Nephron progenitor cell (in vitro differentiated cells): ENCODE measurements at regions not wholly inside any gene's neighbourhood (a gene's known extent, or its start where the extent isn't known, plus 50 kb on each side); places are given as distances from the start of the nearest gene placed in this dataset.

Experiments
- DNase-seq: peaks from one replicate; pipeline ENCODE4 v3.0.0; 2021
- H3K27ac Mint-ChIP-seq: 2 replicates; pipeline ENCODE4 v1.8.0; 2021; ENCODE audit warnings: mild to moderate bottlenecking, moderate library complexity, mixed read lengths
- H3K27me3 Mint-ChIP-seq: 2 replicates; pipeline ENCODE4 v1.8.0; 2021; ENCODE audit warnings: mild to moderate bottlenecking, low read depth, mixed read lengths; ENCODE audit not compliant: poor library complexity
- H3K36me3 Mint-ChIP-seq: 2 replicates; pipeline ENCODE4 v1.8.0; 2021; ENCODE audit warnings: low read depth, mixed read lengths
- H3K4me1 Mint-ChIP-seq: 2 replicates; pipeline ENCODE4 v1.8.0; 2021; ENCODE audit warnings: mixed read lengths
- H3K4me3 Mint-ChIP-seq: 2 replicates; pipeline ENCODE4 v1.8.0; 2021; ENCODE audit warnings: mild to moderate bottlenecking, moderate library complexity, mixed read lengths
- H3K9me3 Mint-ChIP-seq: 2 replicates; pipeline ENCODE4 v1.8.0; 2021; ENCODE audit warnings: mild to moderate bottlenecking, moderate library complexity, mixed read lengths
- TF ChIP-seq, protein P1 (sequence below): fragments of 200-600 bp; sonication (generic); IDR thresholded peaks from 2 replicates; pipeline ENCODE4 v1.5.0; 2021; ENCODE audit warnings: antibody characterized with exemption

DNA sequence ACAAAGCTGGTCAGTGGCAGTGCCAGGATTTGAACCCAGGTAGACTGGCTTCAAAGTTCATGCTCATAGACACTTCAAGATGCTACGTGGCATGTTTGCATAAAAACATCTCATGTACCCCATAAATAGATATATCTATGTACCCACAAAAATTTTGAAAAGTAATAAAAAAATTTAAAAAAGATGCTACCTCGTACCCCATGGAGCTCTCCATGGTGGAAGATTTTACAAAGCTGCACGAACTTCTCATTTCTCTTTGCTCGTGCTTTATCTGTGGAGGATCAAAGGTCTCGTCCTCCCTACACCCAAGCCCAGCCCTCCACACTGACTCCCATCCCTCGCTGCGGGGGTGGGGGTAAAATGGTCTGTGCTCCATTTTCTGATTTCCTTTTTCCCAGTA lies 135.5 kb downstream of the HAPSTR1 start:
- peaks cover 6% of the 10 kb centered on the region for H3K4me1 Mint-ChIP-seq
- no peak overlapping the region for H3K4me3 Mint-ChIP-seq
- DNase-seq, result no peak
- TF ChIP-seq, protein P1, sequence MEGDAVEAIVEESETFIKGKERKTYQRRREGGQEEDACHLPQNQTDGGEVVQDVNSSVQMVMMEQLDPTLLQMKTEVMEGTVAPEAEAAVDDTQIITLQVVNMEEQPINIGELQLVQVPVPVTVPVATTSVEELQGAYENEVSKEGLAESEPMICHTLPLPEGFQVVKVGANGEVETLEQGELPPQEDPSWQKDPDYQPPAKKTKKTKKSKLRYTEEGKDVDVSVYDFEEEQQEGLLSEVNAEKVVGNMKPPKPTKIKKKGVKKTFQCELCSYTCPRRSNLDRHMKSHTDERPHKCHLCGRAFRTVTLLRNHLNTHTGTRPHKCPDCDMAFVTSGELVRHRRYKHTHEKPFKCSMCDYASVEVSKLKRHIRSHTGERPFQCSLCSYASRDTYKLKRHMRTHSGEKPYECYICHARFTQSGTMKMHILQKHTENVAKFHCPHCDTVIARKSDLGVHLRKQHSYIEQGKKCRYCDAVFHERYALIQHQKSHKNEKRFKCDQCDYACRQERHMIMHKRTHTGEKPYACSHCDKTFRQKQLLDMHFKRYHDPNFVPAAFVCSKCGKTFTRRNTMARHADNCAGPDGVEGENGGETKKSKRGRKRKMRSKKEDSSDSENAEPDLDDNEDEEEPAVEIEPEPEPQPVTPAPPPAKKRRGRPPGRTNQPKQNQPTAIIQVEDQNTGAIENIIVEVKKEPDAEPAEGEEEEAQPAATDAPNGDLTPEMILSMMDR, result no peak
- peaks cover 3% of the 10 kb centered on the region for H3K9me3 Mint-ChIP-seq
- no peaks in the 10 kb centered on the region for H3K36me3 Mint-ChIP-seq
- no peak overlapping the region for H3K27ac Mint-ChIP-seq
- peaks cover 6% of the 10 kb centered on the region for H3K27me3 Mint-ChIP-seq

DNA sequence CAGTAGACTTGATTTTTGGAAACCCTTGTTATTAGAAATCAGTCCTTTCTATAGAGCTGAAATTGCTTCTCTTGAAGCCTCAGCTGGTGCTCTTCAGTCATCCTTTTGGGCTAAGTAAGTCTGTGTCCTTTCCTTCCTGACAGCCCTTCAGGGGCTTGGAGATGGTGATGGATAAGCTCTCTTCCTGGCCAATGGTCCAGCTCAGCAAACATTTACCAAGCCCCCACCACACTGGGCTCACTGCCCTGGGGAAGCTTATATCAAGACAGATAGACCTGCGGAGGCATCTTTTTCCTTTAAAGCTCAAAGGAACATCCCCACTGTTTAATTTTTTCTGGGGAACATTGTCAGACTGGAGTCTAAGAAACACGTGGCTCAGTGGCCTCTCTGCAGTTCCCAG lies 139.6 kb downstream of the HAPSTR1 start:
- Mint-ChIP-seq H3K4me3 (no peak overlapping the region), H3K36me3 (no peaks in the 10 kb centered on the region)

DNA sequence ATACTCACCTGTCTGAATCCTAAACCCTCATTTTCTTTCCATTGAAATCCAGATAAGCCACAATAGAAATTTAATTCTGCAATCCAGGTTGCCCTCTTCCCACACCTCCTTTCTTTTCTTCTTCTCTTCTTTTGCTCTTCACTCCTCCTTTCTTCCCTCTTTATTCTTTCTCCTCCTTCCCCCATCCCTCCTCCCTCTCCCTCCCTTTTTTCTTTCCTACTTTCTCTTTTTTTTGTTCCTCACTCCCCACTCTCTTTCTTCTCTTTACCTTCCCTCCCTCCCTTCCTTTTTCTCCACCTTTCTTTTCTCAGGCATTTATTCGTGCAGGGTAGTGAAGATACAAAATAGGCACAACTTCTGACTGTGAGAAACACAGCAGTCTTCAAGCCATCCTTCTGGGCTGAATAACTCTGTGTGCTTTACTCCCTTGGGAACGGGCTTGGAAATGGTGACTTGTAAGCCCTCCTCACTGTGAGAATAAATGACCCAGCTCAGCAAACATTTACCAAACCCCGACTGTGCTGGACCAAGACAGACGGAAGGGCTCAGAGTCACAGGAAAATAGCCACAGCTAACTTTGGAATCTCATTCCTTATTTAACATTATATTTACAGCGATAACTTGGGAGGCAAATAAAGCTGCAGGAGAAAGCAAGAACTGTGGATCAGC lies 140.8 kb downstream of the HAPSTR1 start:
- Mint-ChIP-seq H3K27ac (no peak overlapping the region), H3K27me3 (peaks cover 4% of the 10 kb centered on the region), H3K4me1 (peaks cover 18% of the 10 kb centered on the region), H3K36me3 (no peaks in the 10 kb centered on the region), H3K9me3 (no peaks in the 10 kb centered on the region), H3K4me3 (no peak overlapping the region)
- DNase-seq, result no peak
- TF ChIP-seq, protein P1, result no peak

More for the DNA sequence above, 139.6 kb downstream of the HAPSTR1 start:
- peak overlapping the region; percentile 25 for H3K27ac Mint-ChIP-seq
- H3K4me1 Mint-ChIP-seq, result peaks cover 21% of the 10 kb centered on the region
- H3K9me3 Mint-ChIP-seq, result no peaks in the 10 kb centered on the region
- TF ChIP-seq, protein P1, result no peak
- peaks cover 6% of the 10 kb centered on the region for H3K27me3 Mint-ChIP-seq
- no peak for DNase-seq

DNA sequence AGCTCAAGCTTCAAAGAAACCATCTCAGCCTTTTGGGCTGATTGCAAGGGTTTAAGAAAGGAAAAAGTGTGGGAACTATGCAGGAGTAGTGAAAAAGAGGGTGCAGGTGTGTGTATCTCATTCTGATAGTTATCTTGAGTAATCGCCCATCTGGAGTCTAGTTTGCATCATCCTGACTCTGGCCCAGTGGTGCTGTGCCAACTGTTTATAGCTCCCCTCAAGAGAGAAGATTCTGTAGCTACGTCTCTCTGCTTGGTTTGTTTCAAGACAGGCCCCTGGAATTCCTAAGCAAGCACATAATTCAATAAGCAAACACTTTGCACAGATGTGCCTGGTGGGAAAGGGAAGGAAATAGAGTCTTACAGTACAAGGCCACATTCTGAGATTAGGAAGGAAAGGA lies 144.4 kb downstream of the HAPSTR1 start:
- TF ChIP-seq, protein P1, result no peak
- no peak overlapping the region for H3K4me3 Mint-ChIP-seq
- no peak overlapping the region for H3K27ac Mint-ChIP-seq
- H3K27me3 Mint-ChIP-seq, result peaks cover 6% of the 10 kb centered on the region
- H3K9me3 Mint-ChIP-seq, result peaks cover 5% of the 10 kb centered on the region
- peaks cover 16% of the 10 kb centered on the region for H3K4me1 Mint-ChIP-seq
- no peaks in the 10 kb centered on the region for H3K36me3 Mint-ChIP-seq
- DNase-seq, result no peak

DNA sequence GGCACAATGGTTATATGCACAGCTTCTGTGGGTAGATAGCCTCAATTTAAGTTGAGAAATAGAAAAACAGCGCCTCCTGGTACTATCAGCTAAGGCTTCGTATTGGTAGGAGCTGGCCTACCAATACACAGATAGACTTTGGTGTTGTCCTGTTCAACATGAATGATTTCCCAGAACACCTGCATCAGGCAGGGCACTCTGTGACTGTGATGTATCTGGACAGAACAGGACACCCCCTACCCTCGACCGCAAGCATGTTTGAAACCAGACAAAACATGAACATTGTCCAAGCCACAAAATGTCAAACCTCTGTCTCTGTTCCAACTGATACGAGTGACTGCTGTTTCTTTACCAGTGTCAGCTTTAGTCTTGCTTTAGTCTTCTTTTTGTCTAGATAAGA lies 144.9 kb downstream of the HAPSTR1 start:
- TF ChIP-seq, protein P1, result no peak
- DNase-seq, result no peak
- H3K4me1 Mint-ChIP-seq, result peaks cover 16% of the 10 kb centered on the region
- H3K9me3 Mint-ChIP-seq, result peaks cover 5% of the 10 kb centered on the region
- no peak overlapping the region for H3K4me3 Mint-ChIP-seq
- peaks cover 6% of the 10 kb centered on the region for H3K27me3 Mint-ChIP-seq
- no peaks in the 10 kb centered on the region for H3K36me3 Mint-ChIP-seq
- H3K27ac Mint-ChIP-seq, result no peak overlapping the region

DNA sequence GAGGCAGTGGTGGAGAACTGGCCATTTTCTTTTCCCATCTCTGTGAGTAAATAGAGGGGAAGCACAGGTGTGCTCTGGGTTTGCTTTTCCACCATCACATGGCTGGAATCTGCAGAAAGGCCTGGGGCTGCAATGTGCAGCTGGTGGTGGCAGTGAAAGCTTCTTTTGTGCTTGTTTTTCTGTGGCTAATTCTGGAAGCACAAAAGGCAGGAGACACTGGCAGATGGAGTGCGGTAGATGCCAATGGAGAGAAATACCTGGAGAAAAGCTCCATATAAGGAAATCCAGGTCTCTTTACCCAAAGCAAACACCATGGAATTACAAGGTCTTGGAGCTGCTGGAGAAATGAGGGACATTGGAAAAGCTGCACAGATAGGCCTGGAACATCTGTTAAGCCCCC lies 146.9 kb downstream of the HAPSTR1 start:
- peaks cover 5% of the 10 kb centered on the region for H3K9me3 Mint-ChIP-seq
- TF ChIP-seq, protein P1, result no peak
- H3K4me3 Mint-ChIP-seq, result no peak overlapping the region
- no peaks in the 10 kb centered on the region for H3K36me3 Mint-ChIP-seq
- peaks cover 7% of the 10 kb centered on the region for H3K27me3 Mint-ChIP-seq
- peaks cover under 1% of the 10 kb centered on the region for H3K4me1 Mint-ChIP-seq
- no peak overlapping the region for H3K27ac Mint-ChIP-seq
- no peak for DNase-seq
